GM12892 (cell line): ENCODE measurements at regions not wholly inside any gene's neighbourhood (a gene's known extent, or its start where the extent isn't known, plus 50 kb on each side); places are given as distances from the start of the nearest gene placed in this dataset.
"Not testable (repeated sequence)": the region's sequence is repeated elsewhere in the genome, so short reads cannot be mapped to it uniquely, and the experiment has no call there.

ENCODE experiments used
- DNase-seq: peaks from one replicate; pipeline ENCODE4 v3.0.0; 2011; ENCODE audit not compliant: insufficient read length
- FAIRE-seq: peaks from 2 replicates; lab custom pipeline; 2011; peaks lifted over from hg19 to GRCh38; lab: Jason Lieb, UNC
- POLR2A ChIP-seq: IDR thresholded peaks from 2 replicates; pipeline ENCODE4 v1.6.1; 2011; ENCODE audit warnings: low read depth, low read length, control low read depth
- POLR2AphosphoS5 ChIP-seq: IDR thresholded peaks from 2 replicates; pipeline ENCODE4 v1.6.1; 2011; ENCODE audit warnings: low read depth, low read length, control low read depth
- TAF1 ChIP-seq: IDR thresholded peaks from 2 replicates; pipeline ENCODE4 v1.6.1; 2011; ENCODE audit warnings: low read depth, mild to moderate bottlenecking, control low read depth, low read length, borderline replicate concordance

DNA sequence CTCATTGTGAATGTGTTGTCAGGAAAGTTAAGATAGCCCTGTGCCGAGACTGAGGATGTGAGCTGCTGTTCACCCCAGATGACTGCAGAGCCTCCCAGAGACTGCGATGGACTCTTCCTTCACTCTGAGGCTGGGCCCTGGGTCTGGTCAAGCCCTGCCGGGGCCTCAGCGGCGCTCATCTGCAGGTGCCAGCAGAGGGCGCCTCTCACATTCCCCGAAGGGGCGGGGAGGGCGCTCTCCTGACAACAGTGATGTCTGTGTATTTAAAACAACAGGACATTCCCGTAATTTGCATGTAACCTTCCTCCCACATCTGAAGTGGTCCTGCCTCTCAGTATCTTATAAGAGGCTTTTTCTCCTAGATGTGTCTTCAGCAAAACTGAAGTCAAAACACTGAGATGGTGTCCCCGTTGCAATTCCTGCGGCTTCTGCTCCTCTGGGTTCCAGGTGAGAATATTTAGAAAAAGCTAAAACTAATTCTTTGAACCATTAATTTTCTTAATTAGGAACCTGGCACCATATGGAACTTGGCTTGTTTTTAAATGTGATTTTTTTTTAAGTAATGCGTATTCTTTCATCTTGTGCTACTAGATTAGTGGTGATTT, 1377.9 kb downstream of the RPIA start:
- DNase-seq (peak; percentile 31), FAIRE-seq (no peak)
- TF ChIP-seq TAF1 = no peak
- no peak for TF ChIP-seq POLR2A
- no peak for TF ChIP-seq POLR2AphosphoS5

- no peak for DNase-seq
- TF ChIP-seq POLR2AphosphoS5 (no peak), POLR2A (no peak), TAF1 (no peak)
- no peak for FAIRE-seq
These were observed 1384.8 kb downstream of the RPIA start for GRCh38 chr2:90076311-90076710.

- no peak for FAIRE-seq
- DNase-seq = no peak
- TF ChIP-seq POLR2A (no peak), TAF1 (no peak), POLR2AphosphoS5 (no peak)
These were observed 1386.5 kb downstream of the RPIA start for GRCh38 chr2:90077948-90078347.

DNA sequence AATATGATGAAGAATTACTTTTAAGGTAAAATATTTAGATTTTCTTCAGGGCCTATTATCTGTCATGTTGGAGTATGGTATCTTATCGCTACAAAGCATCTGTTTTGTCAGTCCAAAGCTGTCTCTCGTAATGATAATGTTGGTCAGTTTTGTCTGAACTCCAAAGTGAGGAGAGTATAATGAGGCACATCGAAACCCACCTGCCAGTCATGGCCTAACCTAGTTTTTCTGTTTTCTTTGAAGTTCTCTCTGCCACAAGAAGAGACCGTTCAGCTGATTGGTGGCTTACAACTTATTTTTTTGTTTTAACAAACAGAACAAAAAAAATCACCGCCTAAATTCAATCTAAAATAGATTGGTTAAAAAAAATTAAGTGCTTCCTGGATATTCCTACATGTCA, 1387.9 kb downstream of the RPIA start:
- TF ChIP-seq TAF1 (no peak), POLR2A (no peak), POLR2AphosphoS5 (no peak)
- FAIRE-seq = no peak
- no peak for DNase-seq

- DNase-seq, FAIRE-seq: not testable (repeated sequence)
These were observed 1396.3 kb downstream of the RPIA start for GRCh38 chr2:90087792-90088191.

DNA sequence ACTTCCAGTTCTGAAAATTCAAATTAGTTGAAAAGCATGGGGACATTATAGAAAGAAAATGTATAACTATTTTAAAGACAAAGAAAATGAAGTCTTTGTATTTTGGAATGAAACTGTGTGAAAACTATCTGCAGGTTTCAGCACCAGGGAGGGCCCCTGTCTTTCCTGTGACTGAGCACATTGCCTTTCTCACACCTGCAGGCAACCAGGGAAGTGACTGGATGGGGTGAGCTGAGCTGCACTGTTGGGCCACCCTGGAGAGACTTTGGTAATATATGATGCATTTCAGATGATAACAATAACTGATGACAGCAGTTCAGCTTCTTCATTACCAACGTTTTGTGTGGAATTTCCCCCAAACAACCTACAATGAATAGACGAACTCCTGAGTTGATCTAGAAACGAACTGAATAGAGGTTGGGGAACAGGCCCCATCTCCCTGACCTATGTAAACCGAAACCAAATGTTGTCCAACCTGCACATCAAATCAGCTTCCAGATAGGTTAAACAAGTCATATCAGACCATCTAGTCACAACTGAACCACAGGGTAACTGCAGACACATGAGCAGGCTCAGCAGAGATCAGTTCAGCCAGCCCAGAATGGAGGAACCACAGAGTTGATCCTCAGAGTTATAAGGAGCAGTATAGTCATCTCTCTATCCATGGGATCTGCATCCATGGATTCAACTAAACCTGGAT, 1402.2 kb downstream of the RPIA start:
- DNase-seq = not testable (repeated sequence)
- FAIRE-seq = peak; percentile 79

- not testable (repeated sequence) for FAIRE-seq, DNase-seq
These were observed 1406.1 kb downstream of the RPIA start for GRCh38 chr2:90097617-90098016.

DNA sequence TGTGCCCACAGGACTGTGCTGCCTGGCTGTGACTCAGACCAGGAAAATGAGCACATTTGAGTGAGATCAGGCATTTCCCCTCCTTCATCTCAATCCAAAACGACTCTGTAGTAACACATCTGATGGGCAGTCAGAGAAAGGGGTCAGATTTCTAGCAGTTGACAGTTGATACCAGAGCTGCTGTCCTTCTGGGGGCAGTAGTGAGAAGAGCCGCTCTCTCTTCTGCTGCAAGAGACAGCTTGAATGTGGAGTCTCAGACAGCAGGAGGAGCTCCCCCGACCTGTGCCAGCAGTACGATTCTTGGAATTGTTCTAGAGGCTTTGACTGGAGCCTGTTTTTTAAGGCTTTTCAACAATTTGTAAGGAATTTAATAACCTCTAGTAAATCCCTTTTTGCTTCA, 1413.7 kb downstream of the RPIA start:
- DNase-seq = not testable (repeated sequence)

DNA sequence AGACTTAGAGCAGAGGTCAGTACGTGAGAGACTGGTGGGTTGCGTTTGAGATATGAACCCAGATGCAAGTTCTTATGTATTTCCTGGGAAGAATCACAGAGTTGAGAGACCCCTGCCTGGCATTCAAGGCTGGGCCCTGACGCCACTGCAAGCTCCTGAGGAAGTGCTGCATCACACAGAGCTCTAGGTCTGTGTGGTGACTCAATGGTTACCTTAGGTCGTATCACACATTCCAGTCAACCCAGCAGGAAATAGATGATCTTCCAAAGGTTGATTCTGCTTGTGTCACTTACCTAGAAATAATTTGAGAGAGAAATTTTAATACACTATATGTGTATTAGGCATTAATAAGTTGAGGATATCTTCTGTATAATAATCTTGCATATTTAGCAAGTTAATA, 1431.9 kb downstream of the RPIA start:
- DNase-seq, FAIRE-seq: not testable (repeated sequence)

More for the DNA sequence above, 1413.7 kb downstream of the RPIA start:
- FAIRE-seq = not testable (repeated sequence)

GRCh38 chr2:90139046-90139445, 1447.6 kb downstream of the RPIA start:
- FAIRE-seq, DNase-seq: not testable (repeated sequence)

DNA sequence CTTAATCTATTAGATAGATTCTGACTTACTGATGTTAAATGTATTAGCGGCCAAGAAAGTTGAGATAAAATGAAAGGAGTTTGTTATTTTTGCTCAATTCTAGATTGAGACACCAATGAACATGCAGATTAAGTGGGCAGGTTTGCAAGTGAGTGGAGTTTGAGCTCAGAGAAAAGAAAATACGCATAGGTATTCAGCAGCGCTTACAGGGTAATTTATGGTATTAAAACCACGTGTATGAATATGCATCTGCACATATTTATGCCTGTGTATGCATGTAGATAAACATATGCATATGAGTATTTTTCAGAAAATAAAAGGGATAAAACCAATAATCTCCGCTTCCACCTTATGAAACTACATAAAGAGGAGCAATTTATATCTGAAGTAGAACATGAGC, 1450.1 kb downstream of the RPIA start:
- FAIRE-seq, DNase-seq: not testable (repeated sequence)

GRCh38 chr2:90151805-90152204, 1460.3 kb downstream of the RPIA start:
- not testable (repeated sequence) for FAIRE-seq, DNase-seq

- not testable (repeated sequence) for FAIRE-seq, DNase-seq
These were observed 1479.5 kb downstream of the RPIA start for GRCh38 chr2:90170978-90171377.

- FAIRE-seq, DNase-seq: not testable (repeated sequence)
These were observed 1481.6 kb downstream of the RPIA start for GRCh38 chr2:90173081-90173480.

DNA sequence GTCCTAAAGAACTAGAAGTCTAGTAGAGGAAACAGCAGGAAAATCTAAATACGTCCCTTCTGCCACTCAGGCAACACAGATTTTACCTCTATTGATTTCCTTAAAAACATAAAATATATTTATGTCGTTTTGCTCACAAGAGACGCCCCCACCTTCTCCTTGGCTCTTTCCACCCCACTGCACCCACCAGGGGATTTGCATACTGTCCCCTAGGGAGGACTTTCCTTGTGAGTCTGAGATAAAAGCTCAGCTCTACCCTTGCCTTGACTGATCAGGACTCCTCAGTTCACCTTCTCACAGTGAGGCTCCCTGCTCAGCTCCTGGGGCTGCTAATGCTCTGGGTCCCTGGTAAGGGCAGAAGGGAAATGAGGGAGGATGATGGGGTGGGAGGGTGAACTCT, 1488.1 kb downstream of the RPIA start:
- not testable (repeated sequence) for FAIRE-seq, DNase-seq
